NCI-H446 treated with DMSO at 0.1 percent for 48 hours (cell line): ENCODE measurements at regions not wholly inside any gene's neighbourhood (a gene's known extent, or its start where the extent isn't known, plus 50 kb on each side); places are given as distances from the start of the nearest gene placed in this dataset.
"Not testable (repeated sequence)": the region's sequence is repeated elsewhere in the genome, so short reads cannot be mapped to it uniquely, and the experiment has no call there.

Experiments
- DNase-seq: peaks from one replicate; lab custom pipeline; 2025; lab: John Stamatoyannopoulos, UW

- no peak for DNase-seq
Measured at GRCh38 chr2:207216457-207216856, 50.7 kb upstream of the KLF7 start.

DNA sequence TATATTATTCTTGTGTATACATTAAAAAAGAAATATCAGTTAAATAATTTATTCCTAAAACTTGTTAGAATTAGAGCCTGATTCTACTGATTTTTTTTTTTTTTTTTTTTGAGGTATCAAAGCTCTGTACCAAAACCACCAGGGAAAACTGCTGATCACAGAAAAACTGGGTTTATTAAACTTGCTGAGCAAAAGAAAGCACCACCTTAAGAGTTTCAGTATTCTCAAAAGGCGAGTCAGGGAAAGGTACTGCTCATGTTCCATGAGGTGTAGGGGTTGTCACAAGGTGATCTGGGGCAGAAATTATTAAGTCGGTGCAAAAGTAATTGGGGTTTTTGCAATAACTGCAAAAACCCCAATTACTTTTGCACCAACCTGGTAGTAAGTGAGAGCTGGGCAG is 51.7 kb upstream of the KLF7 start:
- no peak for DNase-seq

GRCh38 chr2:207219081-207219630 is 53.4 kb upstream of the KLF7 start:
- no peak for DNase-seq

DNA sequence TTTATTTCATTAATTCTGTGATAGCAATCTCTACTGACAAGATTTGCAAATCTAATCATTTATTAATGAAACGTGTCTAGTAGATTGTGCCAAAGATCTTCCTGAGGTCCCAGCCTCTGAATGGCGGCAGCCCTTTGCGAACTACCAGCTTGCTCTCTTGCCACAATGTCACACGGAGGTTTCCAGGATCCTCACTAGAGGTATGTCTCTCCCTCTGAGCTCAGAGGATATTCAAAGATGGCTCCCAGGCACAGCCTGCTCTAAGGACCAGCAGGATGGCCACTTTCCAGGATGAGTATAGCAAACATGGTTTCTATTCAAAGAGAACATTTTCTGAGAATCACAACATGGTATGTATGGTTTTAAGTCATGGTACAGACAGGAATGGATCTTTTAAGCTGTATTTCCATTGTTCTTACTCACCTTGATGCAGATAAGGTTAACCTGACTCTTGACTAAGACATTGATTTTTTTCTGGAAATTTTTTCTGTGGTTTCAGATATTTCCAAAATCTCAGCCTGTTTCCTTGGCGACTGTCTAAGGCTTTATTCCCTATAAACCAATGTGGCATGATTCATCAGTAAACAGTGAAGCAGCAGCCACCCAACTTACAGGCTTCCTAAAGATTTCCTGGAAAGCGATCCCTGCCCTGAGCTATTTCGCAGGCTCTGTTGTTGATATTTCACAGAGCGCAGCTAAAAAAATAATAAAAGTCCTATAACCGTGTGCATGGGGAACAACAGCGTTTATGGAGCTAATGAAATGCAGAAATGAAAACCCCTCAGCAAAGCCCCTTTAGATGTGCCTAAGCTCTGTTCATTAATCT is 54.1 kb upstream of the KLF7 start:
- DNase-seq: no peak

DNA sequence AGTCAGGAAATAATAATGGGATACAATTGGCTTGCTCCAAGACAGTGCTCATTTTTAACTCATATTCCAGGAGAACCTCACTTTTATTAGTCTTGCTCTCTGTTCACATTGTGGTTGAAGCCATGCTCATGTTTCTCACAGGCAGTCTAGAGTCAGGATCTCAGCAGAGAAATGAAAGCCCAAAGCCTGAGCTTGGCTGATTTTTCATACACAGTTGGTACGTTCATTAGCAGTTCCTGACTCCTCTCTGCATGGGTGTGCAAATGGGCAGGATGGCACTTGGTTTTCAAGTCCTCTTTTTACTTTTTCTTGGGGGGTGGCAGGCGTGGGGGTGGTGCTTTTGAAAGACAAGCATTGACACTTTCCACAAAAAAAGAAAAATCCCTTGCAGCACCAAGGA is 56.0 kb upstream of the KLF7 start:
- DNase-seq: no peak

DNA sequence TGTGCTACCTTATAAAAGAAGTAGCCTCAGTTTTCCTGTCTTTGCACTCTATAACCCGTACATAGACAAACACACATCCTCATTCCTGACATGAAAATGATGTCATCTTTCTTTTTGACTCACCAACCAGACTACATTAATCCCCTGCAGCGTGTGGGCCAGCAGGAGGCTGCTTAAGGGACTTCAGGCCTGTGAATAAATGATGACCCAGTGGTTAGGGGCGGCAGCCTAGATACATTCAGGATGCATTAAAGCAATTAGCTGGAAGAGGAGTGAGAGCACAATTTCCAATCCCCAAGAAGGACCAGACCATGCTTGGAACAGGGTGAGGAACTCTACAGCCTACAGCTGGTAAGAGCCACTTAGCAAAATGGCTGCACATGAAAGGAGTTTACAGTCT is 57.3 kb upstream of the KLF7 start:
- DNase-seq: no peak

GRCh38 chr2:207224381-207224780 is 58.6 kb upstream of the KLF7 start:
- no peak for DNase-seq

DNA sequence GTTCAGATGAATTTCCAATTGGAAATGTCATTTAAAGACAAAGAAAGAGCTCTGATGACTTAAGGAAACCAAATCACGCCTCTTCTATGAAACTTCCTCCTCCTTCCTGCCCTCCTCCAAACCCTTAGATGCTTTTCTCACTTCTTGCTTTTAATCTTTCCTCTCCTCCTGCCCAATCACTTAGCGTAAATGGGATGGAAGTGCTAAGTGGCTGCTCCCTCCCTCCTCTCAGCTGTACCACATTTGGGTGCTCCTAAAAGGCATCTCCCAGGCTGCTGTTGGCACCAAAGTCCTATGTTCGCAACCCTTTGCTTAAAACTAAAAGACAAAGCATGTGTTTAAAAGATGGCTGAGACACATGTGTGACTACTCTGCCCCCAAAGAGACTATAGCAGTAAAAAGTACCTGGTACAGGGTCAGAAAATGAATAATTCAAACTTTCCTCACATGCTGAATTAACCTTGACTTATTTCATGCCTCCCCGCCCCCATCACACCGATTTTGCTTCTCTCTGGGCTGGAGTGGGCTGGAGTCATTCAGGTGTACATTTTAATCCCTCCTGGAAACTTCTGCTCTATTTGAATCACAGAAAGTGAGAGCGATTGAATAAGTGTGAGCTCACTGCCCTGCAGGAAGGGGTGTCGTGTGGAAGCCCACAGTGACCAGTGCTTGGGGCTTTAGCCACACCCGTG is 59.2 kb upstream of the KLF7 start:
- DNase-seq: no peak

DNA sequence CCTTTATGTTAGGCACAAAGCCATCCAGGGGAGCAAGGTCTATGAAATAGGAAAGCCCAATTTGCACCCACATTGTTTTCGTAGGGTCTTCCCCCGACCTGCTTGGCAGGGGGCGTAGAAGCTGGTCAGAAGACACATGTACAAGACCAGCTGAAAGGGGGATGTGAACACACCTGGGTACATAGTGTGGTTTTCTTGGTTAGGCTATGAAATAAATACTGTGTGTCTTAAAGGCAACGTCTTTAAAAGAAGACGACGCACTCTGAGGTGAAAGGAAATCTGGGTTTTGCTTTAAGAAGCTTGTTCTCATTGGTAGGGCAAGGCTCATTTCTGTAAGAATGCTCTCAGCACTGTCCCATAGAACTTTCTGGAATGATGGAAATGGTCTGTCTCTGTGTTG is 60.0 kb upstream of the KLF7 start:
- no peak for DNase-seq

- DNase-seq: no peak
Measured at GRCh38 chr2:207226243-207226642, 60.5 kb upstream of the KLF7 start.

DNA sequence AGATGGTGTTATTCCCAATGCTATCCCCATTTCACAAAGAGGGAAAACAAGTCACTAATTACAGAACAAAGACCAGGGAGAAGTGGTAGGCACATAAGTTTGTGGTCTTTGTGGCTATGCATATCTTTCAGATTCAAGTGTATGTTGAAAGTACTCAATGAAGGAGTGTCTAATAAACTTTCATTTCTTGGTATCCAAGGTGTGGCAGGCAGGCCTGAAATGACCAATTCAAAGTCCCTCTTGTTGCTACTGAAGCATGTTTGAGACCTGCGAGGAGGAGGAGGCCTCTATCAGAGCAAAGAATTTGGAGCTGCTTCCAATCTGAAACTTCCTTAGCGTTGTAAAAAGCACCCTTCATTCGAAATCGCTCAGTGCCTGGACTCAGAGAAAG is 60.9 kb upstream of the KLF7 start:
- no peak for DNase-seq

DNA sequence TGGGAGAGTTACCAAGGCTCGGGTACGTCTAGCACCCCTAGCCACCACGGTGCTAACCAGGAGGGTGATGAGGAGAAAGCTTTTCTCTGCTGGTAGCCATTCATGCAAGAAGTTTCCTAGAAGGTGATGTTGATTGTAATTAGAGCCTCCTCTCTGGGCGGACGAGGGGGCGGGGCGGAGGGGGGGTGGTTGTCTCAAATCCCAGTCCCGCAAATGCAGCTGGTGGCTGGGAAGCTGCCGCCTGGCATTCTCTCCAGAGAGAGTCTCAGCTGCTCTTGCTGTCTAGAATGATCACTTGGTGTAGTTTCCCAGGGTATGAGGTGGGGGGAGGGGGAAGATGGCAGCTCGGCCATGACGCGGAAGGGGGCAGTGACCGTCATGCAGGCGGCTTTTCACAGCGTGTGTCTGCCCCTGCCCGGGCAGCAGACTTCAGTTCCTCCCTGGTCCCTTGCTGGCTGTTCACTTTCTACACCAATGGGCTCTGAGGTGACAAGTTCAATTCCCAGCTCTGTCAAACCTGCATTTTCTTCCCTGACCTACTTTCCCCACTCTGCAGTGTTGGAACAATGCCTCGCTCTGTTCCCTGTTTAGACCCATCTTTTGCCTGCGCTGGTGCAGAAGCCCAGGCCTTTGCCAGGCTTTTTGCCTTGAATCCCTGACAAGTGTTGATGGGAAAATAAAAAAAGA is 61.5 kb upstream of the KLF7 start:
- DNase-seq: no peak

DNA sequence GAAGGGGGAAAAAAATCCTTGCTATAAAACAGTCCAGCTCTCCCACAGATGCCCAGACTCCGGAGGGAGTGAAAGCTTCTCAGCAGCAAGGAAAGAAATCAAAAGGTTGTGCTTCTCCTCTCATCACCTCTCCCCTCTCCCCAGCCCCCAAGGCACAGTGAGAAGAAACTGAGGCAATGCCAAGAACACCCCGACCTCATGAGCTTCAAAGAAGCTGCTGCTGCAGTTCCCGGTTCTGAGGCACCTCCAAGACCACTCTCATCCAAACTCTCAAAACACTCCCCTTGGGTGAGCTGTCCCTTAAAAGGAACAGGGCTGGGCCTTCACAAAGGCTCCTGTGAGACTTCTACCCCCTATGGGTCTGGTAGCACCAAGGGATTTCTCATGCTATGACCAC is 62.0 kb upstream of the KLF7 start:
- DNase-seq: no peak

DNA sequence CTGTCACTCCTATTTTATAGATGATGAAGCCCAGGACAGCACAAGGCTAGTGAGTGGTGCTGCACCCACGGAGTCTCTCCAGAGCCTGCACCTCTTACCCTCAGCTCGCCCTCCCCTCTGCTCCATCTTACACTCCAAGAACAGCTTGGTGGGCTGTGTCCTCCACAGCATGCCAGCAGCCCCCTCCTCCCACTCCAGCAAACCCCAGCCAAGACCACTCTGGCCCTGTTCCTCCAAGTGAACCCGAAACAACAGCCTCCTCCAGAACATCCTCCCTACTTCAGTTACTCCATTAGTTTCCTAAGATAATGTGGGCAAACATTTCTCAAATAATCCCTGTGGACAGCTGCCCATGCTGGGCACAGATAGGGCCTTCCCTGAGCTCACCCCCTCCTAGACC is 62.7 kb upstream of the KLF7 start:
- DNase-seq: no peak

DNA sequence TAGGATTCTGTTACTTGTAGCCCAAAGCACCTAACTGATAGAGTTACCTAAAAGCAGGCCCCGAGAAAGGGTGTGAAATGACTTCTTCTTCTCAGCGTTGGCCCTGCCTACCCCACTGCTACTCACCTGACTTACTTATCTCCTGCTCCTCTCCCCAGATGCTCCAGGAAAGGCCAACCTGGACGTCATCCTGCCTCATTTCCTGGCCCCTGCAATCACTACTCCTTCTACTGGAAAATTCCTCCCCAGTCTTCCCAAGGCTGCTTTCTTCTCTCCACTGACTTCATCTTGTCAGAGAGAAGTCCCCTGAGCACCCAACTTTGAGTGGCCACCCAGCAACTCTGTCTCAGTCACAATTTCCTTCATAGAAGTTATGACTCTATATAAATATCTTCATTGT is 63.4 kb upstream of the KLF7 start:
- DNase-seq: no peak

- no peak for DNase-seq
Measured at GRCh38 chr2:207230261-207231105, 64.7 kb upstream of the KLF7 start.

GRCh38 chr2:207231106-207231865 is 65.5 kb upstream of the KLF7 start:
- DNase-seq: no peak

- no peak for DNase-seq
Measured at GRCh38 chr2:207231967-207232366, 66.2 kb upstream of the KLF7 start.

DNA sequence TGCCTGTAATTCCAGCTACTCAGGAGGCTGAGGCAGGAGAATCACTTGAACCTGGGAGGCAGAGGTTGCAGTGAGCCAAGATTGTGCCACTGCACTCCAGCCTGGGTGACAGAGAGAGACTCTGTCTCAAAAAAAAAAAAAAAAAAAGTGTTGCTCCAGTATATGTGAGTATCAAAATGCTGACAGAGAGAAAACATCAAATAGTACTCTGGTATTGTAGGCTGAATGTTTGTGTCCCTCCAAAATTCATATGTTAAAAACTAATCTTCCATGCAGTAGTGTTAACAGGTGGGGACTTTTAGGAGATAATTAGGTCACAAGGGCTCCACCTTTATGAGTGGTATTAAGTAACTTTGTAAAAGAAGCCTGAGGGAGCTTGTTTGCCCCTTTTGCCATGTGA is 67.4 kb upstream of the KLF7 start:
- DNase-seq: not testable (repeated sequence)

DNA sequence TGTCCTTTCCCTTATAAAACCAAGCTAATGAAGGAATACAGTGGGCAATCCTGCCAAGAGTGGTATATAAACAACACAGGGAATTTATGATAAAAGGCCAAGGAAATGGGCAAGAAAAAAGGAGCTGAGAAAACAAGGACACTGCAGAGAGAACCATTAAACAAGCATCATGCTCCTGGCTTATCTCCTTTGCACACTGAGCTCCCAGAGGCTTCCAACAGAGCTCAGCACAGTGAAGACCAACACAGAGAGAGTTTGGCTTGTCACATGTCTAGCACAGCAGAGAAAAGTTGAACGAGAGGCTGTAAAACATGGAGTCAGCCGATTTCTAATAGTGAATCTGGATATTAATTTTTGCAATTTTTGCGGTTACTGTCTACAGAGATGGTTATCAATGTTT is 68.0 kb upstream of the KLF7 start:
- no peak for DNase-seq

GRCh38 chr2:207235621-207236020 is 69.9 kb upstream of the KLF7 start:
- no peak for DNase-seq
